ENCODE measurements at regions not wholly inside any gene's neighbourhood (a gene's known extent, or its start where the extent isn't known, plus 50 kb on each side); places are given as distances from the start of the nearest gene placed in this dataset.
A peak's percentile ranks its signal among the peaks of the same experiment; 100 is the strongest.

- H3K27ac Mint-ChIP-seq, result peak overlapping the region; percentile 73; the same call in 1 of the 2 replicates
- ATAC-seq (no peak), DNase-seq (ENCODE audit: low spot score) (no peak)
- H3K27me3 Mint-ChIP-seq (ENCODE audit: insufficient read depth, low read depth, poor library complexity), result no peaks in the 10 kb centered on the region
- no peak overlapping the region for H3K4me3 Mint-ChIP-seq
- Histone ChIP-seq H3F3A (replicated peaks; ENCODE audit: low read depth) (no peaks in the 10 kb centered on the region), H2AFZ (peak overlapping the region; percentile 80; the same call in 1 of the 2 replicates), H4K20me1 (replicated peaks; ENCODE audit: insufficient read depth) (no peaks in the 10 kb centered on the region), H3K27ac (ENCODE audit: low read depth) (no peak overlapping the region), H3K79me2 (replicated peaks; ENCODE audit: insufficient read depth) (no peaks in the 10 kb centered on the region), H3K4me2 (no peak overlapping the region), H3K27me3 (ENCODE audit: insufficient read depth) (no peaks in the 10 kb centered on the region), H3K4me1 (ENCODE audit: insufficient read depth) (no peaks in the 10 kb centered on the region), H3K4me3 (no peak overlapping the region), H3K9me2 (ENCODE audit: insufficient read depth) (no peaks in the 10 kb centered on the region), H3K36me3 (ENCODE audit: insufficient read depth) (no peaks in the 10 kb centered on the region)
- no peaks in the 10 kb centered on the region for H3K4me1 Mint-ChIP-seq
- TF ChIP-seq ETS1 (IDR thresholded peaks at IDR 0.05), result no peak
- no peak for TF ChIP-seq CREB1 (CRISPR knock-in tag; IDR thresholded peaks at IDR 0.05; ENCODE audit: low read depth)
- no peak for TF ChIP-seq POLR2AphosphoS5 (IDR thresholded peaks at IDR 0.05; ENCODE audit: low read depth)
- TF ChIP-seq REST (IDR thresholded peaks at IDR 0.05; ENCODE audit: unreplicated experiment), result no peak
- no peak for TF ChIP-seq ZNF462 (CRISPR knock-in tag; IDR thresholded peaks at IDR 0.05)
- TF ChIP-seq EZH2phosphoT487 (IDR thresholded peaks at IDR 0.05; ENCODE audit: unreplicated experiment), result no peak
- TF ChIP-seq CTCF (conservative IDR thresholded peaks at IDR 0.05; ENCODE audit: low read depth in 2 of 2), result no peak
- no peaks in the 10 kb centered on the region for H3K9me3 Mint-ChIP-seq
- H3K36me3 Mint-ChIP-seq (ENCODE audit: low read depth), result no peaks in the 10 kb centered on the region
These were observed 1616.3 kb upstream of the ACVR2A start for GRCh38 chr2:146228466-146229058.

Data from GM23338 (cell line).